GM21529 (cell line): ENCODE measurements at regions not wholly inside any gene's neighbourhood (a gene's known extent, or its start where the extent isn't known, plus 50 kb on each side); places are given as distances from the start of the nearest gene placed in this dataset.

Experiments
- ATAC-seq: cut with Tn5 transposase; IDR thresholded peaks from one replicate; pipeline ENCODE4 v1.9.1; 2021; ENCODE audit not compliant: unreplicated experiment

DNA sequence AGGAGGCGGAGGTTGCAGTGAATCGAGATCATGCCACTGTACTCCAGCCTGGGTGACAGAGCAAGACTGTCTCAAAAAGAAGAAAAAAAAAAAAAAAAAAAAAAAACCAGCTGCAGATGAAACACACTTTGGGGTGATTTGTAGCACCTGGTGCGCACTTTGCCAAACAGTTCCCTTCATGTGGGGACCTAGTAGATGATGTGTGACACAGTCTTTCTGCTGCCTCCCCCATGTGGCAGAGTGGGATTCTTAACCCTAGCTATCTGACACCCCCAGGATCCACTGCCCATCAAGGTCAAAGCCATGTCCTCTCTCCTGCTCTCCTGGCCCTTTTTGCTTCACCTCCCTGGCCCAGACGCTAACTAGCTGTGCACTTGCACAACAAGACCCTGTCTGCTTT, 52.1 kb upstream of the PDZD8 start:
- no peak for ATAC-seq

DNA sequence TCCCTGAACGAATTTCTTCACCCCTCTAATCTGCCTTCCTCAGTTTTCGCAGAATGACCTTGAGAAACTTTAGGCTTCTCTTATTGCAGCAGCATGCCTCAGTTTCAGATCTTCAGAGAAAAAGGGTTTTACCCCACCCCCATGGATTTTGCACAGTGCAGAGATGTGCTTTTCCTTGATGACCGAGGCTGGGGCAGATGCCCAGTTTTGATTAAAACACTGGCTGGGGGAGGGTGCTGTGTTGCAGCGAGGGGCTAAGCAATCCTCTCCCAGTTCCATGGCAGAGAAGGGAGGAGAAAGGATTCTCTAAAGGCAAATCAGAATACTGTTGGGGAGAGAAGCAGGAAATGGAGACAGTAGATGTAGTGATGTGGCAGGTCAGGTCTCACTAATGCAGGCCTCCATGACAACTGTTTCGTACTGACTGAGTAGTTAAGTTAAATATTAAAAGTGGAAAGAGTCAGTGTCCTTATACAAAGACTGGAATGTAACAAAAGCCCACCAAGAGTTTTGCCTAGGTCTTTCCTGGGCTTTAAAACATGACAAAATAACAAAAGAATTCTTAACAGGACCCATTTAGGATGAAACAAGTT, 50.8 kb upstream of the PDZD8 start:
- ATAC-seq = peak; percentile 81

DNA sequence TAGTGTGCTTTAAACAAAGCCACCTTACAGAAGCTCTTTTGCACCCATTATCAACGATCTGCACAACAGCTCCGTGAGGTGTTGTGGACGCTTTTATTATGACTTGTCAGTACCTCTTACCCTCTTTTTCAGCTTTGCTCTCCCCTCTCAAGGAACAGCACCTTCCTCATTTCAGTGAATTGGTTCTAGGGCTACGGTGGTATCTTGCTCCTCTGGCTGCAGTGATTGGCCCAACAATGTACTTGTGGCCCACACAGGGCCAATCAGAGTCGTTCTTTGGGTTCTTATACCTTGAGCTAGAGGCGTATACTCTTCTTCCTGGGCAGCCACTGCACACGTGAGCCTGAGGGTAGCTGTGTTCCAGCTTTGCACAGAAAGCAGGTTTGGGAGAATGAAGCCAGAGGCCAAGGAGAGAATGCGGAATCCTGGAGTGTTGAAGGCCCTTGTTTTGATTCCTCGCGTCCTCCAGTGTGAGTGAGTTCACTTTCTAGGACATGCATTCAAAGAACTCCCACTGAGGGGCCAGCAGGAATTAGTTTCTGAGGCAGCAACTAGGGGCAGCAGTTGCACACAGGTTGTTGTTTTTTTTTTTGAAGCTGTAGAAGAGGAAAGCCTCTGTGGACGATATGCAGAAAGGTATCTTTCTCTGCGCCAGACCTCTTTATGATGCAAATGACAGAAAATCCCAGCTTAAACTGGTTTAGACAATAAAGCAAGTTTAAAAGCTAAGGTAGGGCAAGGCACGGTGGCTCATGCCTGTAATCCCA, 49.8 kb upstream of the PDZD8 start:
- no peak for ATAC-seq
